ENCODE measurements at regions not wholly inside any gene's neighbourhood (a gene's known extent, or its start where the extent isn't known, plus 50 kb on each side); places are given as distances from the start of the nearest gene placed in this dataset.

DNA sequence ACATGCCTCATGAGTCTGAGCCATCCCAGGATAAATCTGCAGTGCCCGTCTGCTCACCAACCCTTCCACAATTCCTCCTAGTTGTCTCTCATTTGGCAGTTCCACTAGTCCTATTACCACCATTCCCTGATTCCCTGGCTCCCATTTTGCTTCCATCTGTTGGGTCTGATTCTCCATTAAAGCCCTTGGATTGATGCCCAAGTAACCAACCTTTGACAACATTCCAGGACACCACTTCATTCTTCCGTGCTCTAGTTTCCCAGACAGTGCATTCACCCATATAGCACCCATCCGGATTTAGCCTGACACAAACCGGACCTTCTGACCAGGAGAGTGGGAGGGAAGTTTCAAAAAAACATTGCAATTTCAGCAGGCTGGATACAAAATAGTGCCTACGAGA lies 189.4 kb upstream of the PALMD start:
- H3K4ac ChIP-seq (replicated peaks; ENCODE audit: insufficient read length, low read depth, low read length) = no peak overlapping the region
- H3K4me3 ChIP-seq (ENCODE audit: extremely low read depth in 1 of 4, insufficient read depth in 2 of 4, low read depth in 3 of 4, low read length in 4 of 4) = no peak overlapping the region
- no peak overlapping the region for H3K18ac ChIP-seq (ENCODE audit: extremely low read depth, low read length)
- no peak overlapping the region for H2BK20ac ChIP-seq (ENCODE audit: low read length)
- H2BK5ac ChIP-seq (ENCODE audit: low read depth, low read length) = no peak overlapping the region
- CTCF ChIA-PET (ENCODE audit: partially characterized antibody) = no interaction called here
- no peak overlapping the region for H4K8ac ChIP-seq (ENCODE audit: extremely low read depth, insufficient read depth, low read length)
- H4K91ac ChIP-seq (replicated peaks; ENCODE audit: insufficient read length, low read length) = no peak overlapping the region
- H2AFZ ChIP-seq (ENCODE audit: low read length) = no peak overlapping the region
- no peak for DNase-seq (ENCODE audit: low read depth in 1 of 2, low spot score in 2 of 2)
- no peaks in the 10 kb centered on the region for H3K79me2 ChIP-seq (ENCODE audit: control insufficient read depth in 1 of 2, insufficient read depth in 2 of 2, low read length in 2 of 2)
- H3K9me3 ChIP-seq (ENCODE audit: insufficient read depth in 2 of 2, low read depth in 1 of 2, low read length in 1 of 2) = no peaks in the 10 kb centered on the region
- H3K14ac ChIP-seq (ENCODE audit: insufficient read length) = no peak overlapping the region
- 97% methylated on average over 5 of the region's 5 CpGs; no CpG with 5 or more reads in 1 of the 2 experiments for WGBS, 2 experiments (ENCODE audit: extremely low coverage in 1 of 2, insufficient coverage in 1 of 2, insufficient read length in 1 of 2, insufficient replicate concordance in 2 of 2, low coverage in 1 of 2, low lambda C conversion rate in 2 of 2, missing lambda C conversion rate in 1 of 2)
- H3K23me2 ChIP-seq (ENCODE audit: low read depth, low read length) = no peaks in the 10 kb centered on the region
- H2BK120ac ChIP-seq (replicated peaks; ENCODE audit: low read depth, low read length) = no peak overlapping the region
- H4K20me1 ChIP-seq (replicated peaks in 1 of 2; ENCODE audit: control insufficient read depth in 1 of 2, insufficient read depth in 2 of 2, low read length in 2 of 2) = no peaks in the 10 kb centered on the region
- no peak overlapping the region for H2BK15ac ChIP-seq (ENCODE audit: low read length)
- peaks cover 0 to 1% (median 0%) of the 10 kb centered on the region in 4 experiments; a peak in 1 of 7 replicates for H3K27me3 ChIP-seq (replicated peaks in 1 of 4; ENCODE audit: control insufficient read depth in 3 of 4, extremely low read depth in 1 of 4, insufficient read depth in 3 of 4, low read length in 3 of 4)
- no peaks in the 10 kb centered on the region for H3K36me3 ChIP-seq (ENCODE audit: control insufficient read depth in 2 of 4, insufficient read depth in 4 of 4, low read length in 3 of 4)
- FAIRE-seq = no peak
- no peak overlapping the region for H3K9ac ChIP-seq (replicated peaks in 1 of 4; ENCODE audit: extremely low read depth in 1 of 4, low read depth in 3 of 4, low read length in 3 of 4)
- H3K79me1 ChIP-seq (ENCODE audit: low read depth, low read length) = no peaks in the 10 kb centered on the region
- H3K23ac ChIP-seq (ENCODE audit: insufficient read length) = no peak overlapping the region
- H2AK5ac ChIP-seq (ENCODE audit: low read depth, low read length) = no peak overlapping the region
- H3K56ac ChIP-seq (replicated peaks; ENCODE audit: insufficient read length, low read depth, low read length) = no peak overlapping the region
- H2BK12ac ChIP-seq (ENCODE audit: low read depth, low read length) = no peak overlapping the region
- no peaks in the 10 kb centered on the region for H3K4me1 ChIP-seq (replicated peaks in 1 of 4; ENCODE audit: control insufficient read depth in 3 of 4, insufficient read depth in 4 of 4, low read length in 3 of 4)
- no peak overlapping the region for H3K27ac ChIP-seq (ENCODE audit: low read depth, low read length)
- POLR2A ChIA-PET (ENCODE audit: partially characterized antibody) = no interaction called here
- TF ChIP-seq KDM5A (IDR thresholded peaks at IDR 0.05; ENCODE audit: low read length) (no peak), FOSL1 (IDR thresholded peaks at IDR 0.05; ENCODE audit: insufficient read depth, low read depth, low read length) (no peak), SRF (IDR thresholded peaks at IDR 0.05; ENCODE audit: low read depth, low read length) (no peak), KDM4A (IDR thresholded peaks at IDR 0.05; ENCODE audit: low read depth, low read length, severe bottlenecking) (no peak), SIX5 (IDR thresholded peaks at IDR 0.05; ENCODE audit: low read depth, low read length) (no peak), BACH1 (IDR thresholded peaks at IDR 0.05; ENCODE audit: low read length) (no peak), MAFK (IDR thresholded peaks at IDR 0.05; ENCODE audit: low read depth, low read length) (no peak)
- TF ChIP-seq, protein P1, sequence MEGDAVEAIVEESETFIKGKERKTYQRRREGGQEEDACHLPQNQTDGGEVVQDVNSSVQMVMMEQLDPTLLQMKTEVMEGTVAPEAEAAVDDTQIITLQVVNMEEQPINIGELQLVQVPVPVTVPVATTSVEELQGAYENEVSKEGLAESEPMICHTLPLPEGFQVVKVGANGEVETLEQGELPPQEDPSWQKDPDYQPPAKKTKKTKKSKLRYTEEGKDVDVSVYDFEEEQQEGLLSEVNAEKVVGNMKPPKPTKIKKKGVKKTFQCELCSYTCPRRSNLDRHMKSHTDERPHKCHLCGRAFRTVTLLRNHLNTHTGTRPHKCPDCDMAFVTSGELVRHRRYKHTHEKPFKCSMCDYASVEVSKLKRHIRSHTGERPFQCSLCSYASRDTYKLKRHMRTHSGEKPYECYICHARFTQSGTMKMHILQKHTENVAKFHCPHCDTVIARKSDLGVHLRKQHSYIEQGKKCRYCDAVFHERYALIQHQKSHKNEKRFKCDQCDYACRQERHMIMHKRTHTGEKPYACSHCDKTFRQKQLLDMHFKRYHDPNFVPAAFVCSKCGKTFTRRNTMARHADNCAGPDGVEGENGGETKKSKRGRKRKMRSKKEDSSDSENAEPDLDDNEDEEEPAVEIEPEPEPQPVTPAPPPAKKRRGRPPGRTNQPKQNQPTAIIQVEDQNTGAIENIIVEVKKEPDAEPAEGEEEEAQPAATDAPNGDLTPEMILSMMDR (IDR thresholded peaks at IDR 0.05; ENCODE audit: control extremely low read depth in 1 of 3, insufficient read depth in 1 of 3, low read depth in 1 of 3, low read length in 3 of 3) = no peak
- no peak overlapping the region for H4K5ac ChIP-seq (ENCODE audit: insufficient read length, low read depth, low read length)
- H3K4me2 ChIP-seq (ENCODE audit: insufficient read depth in 1 of 2, low read depth in 2 of 2, low read length in 2 of 2) = no peak overlapping the region
